ENCODE measurements at regions not wholly inside any gene's neighbourhood (a gene's known extent, or its start where the extent isn't known, plus 50 kb on each side); places are given as distances from the start of the nearest gene placed in this dataset.

GRCh38 chr2:237154082-237154638 is 68.5 kb downstream of the COPS8 start:
- H3K4me1 Mint-ChIP-seq: no peaks in the 10 kb centered on the region
- no peak overlapping the region for H3K27ac ChIP-seq (ENCODE audit: low read depth in 1 of 2, low read length in 2 of 2)
- H3K4me3 ChIP-seq (replicated peaks in 1 of 3; ENCODE audit: low read depth in 2 of 3, low read length in 3 of 3): no peak overlapping the region
- no peaks in the 10 kb centered on the region for H3K9me3 ChIP-seq (replicated peaks in 1 of 2; ENCODE audit: control insufficient read depth in 1 of 2, insufficient read depth in 1 of 2, low read length in 2 of 2)
- H3K4me1 ChIP-seq (ENCODE audit: control insufficient read depth in 1 of 2, insufficient read depth in 2 of 2, low read length in 2 of 2): no peaks in the 10 kb centered on the region
- H3K36me3 Mint-ChIP-seq: no peaks in the 10 kb centered on the region
- DNase-seq: peak; percentile 4 to 16 (median 8)
- H3K4me3 Mint-ChIP-seq: no peak overlapping the region
- peaks cover 0 to 4% (median 0%) of the 10 kb centered on the region in 7 donors for H3K9me3 Mint-ChIP-seq
- no peak overlapping the region for H3K4me2 ChIP-seq (replicated peaks; ENCODE audit: extremely low read depth, low read length, poor library complexity, severe bottlenecking)
- 30% methylated on average over 3 of the region's 7 CpGs for WGBS (ENCODE audit: insufficient coverage)
- no peaks in the 10 kb centered on the region for H4K20me1 ChIP-seq (ENCODE audit: insufficient read depth, low read length)
- no peak overlapping the region for H2AFZ ChIP-seq (ENCODE audit: insufficient read depth, low read depth, low read length, poor library complexity, severe bottlenecking)
- H3K27ac Mint-ChIP-seq: no peak overlapping the region
- H3K36me3 ChIP-seq (replicated peaks in 1 of 2; ENCODE audit: control insufficient read depth in 1 of 2, insufficient read depth in 2 of 2, low read length in 2 of 2): no peaks in the 10 kb centered on the region
- H3K27me3 Mint-ChIP-seq (ENCODE audit: low read depth in 3 of 3): peaks cover 18 to 35% (median 20%) of the 10 kb centered on the region in 3 donors
- peak; percentile 49 for TF ChIP-seq CTCF (IDR thresholded peaks at IDR 0.05)
- intact Hi-C loops (cut with micrococcal nuclease): loop anchor here in 1 of 2 donors (10.0 kb wide), 1 partner anchor 321 kb away; no protein-coding TSS in a partner anchor
- H3K27me3 ChIP-seq (ENCODE audit: control insufficient read depth in 2 of 2, insufficient read depth in 2 of 2, low read length in 2 of 2): peaks cover 0 to 3% of the 10 kb centered on the region in 2 donors
- H3K9ac ChIP-seq (ENCODE audit: insufficient read depth, low read length, poor library complexity, severe bottlenecking): no peak overlapping the region
- H3K79me2 ChIP-seq (ENCODE audit: insufficient read depth, low read length): no peaks in the 10 kb centered on the region

GRCh38 chr2:237154884-237155851 is 69.5 kb downstream of the COPS8 start:
- Histone ChIP-seq H3K27ac (ENCODE audit: low read depth in 1 of 2, low read length in 2 of 2) (no peak overlapping the region), H3K36me3 (replicated peaks in 1 of 2; ENCODE audit: control insufficient read depth in 1 of 2, insufficient read depth in 2 of 2, low read length in 2 of 2) (no peaks in the 10 kb centered on the region), H3K4me1 (ENCODE audit: control insufficient read depth in 1 of 2, insufficient read depth in 2 of 2, low read length in 2 of 2) (no peaks in the 10 kb centered on the region), H3K27me3 (ENCODE audit: control insufficient read depth in 2 of 2, insufficient read depth in 2 of 2, low read length in 2 of 2) (peaks cover 0 to 3% of the 10 kb centered on the region in 2 donors), H3K9me3 (replicated peaks in 1 of 2; ENCODE audit: control insufficient read depth in 1 of 2, insufficient read depth in 1 of 2, low read length in 2 of 2) (no peaks in the 10 kb centered on the region), H3K79me2 (ENCODE audit: insufficient read depth, low read length) (no peaks in the 10 kb centered on the region), H4K20me1 (ENCODE audit: insufficient read depth, low read length) (no peaks in the 10 kb centered on the region), H3K4me3 (replicated peaks in 1 of 3; ENCODE audit: low read depth in 2 of 3, low read length in 3 of 3) (no peak overlapping the region), H3K9ac (ENCODE audit: insufficient read depth, low read length, poor library complexity, severe bottlenecking) (no peak overlapping the region), H3K4me2 (replicated peaks; ENCODE audit: extremely low read depth, low read length, poor library complexity, severe bottlenecking) (no peak overlapping the region), H2AFZ (ENCODE audit: insufficient read depth, low read depth, low read length, poor library complexity, severe bottlenecking) (no peak overlapping the region)
- H3K27ac Mint-ChIP-seq: no peak overlapping the region
- no peaks in the 10 kb centered on the region for H3K36me3 Mint-ChIP-seq
- H3K9me3 Mint-ChIP-seq: no peaks in the 10 kb centered on the region
- TF ChIP-seq CTCF (IDR thresholded peaks at IDR 0.05): no peak
- intact Hi-C loops (cut with micrococcal nuclease): loop anchor here in 1 of 2 donors (10.0 kb wide), 1 partner anchor 320 kb away; no protein-coding TSS in a partner anchor
- no peak for DNase-seq
- WGBS (ENCODE audit: insufficient coverage): 67% methylated on average over 11 of the region's 11 CpGs
- peaks cover 18 to 33% (median 22%) of the 10 kb centered on the region in 3 donors for H3K27me3 Mint-ChIP-seq (ENCODE audit: low read depth in 3 of 3)
- H3K4me1 Mint-ChIP-seq: no peaks in the 10 kb centered on the region
- no peak overlapping the region for H3K4me3 Mint-ChIP-seq
